OCI-LY3 (cell line): ENCODE measurements at regions not wholly inside any gene's neighbourhood (a gene's known extent, or its start where the extent isn't known, plus 50 kb on each side); places are given as distances from the start of the nearest gene placed in this dataset.
A peak's percentile ranks its signal among the peaks of the same experiment; 100 is the strongest.

Experiments
- H2AFZ ChIP-seq: fragments of 200-600, 300-600 bp; shearing (Covaris generic); 2 replicates; pipeline ENCODE4 v1.6.0; 2014; ENCODE audit warnings: antibody characterized with exemption, low read depth, low read length
- H3K27ac ChIP-seq: fragments of 200-600, 300-600 bp; sonication (generic); 2 replicates; pipeline ENCODE4 v1.5.1; 2014; ENCODE audit warnings: mild to moderate bottlenecking, low read length, moderate library complexity, mixed read lengths
- H3K27me3 ChIP-seq: fragments of 200-600, 300-600 bp; sonication (generic); 2 replicates; pipeline ENCODE4 v1.6.1; 2014; ENCODE audit warnings: low read depth, low read length, mixed read lengths
- H3K36me3 ChIP-seq: fragments of 200-600, 300-600 bp; sonication (generic); replicated peaks from 2 replicates; pipeline ENCODE3; 2014; ENCODE audit warnings: low read depth, low read length, mixed read lengths
- H3K4me1 ChIP-seq: fragments of 300-600, 200-600 bp; sonication (generic); 2 replicates; pipeline ENCODE4 v1.6.1; 2014; ENCODE audit warnings: low read length, mixed read lengths
- H3K4me2 ChIP-seq: fragments of 200-600, 300-600 bp; sonication (generic); 2 replicates; pipeline ENCODE4 v1.6.1; 2014; ENCODE audit warnings: low read length, mixed read lengths
- H3K4me3 ChIP-seq: fragments of 300-600, 200-600 bp; sonication (generic); 2 replicates; pipeline ENCODE4 v1.5.1; 2014; ENCODE audit warnings: antibody characterized with exemption, mild to moderate bottlenecking, low read length, moderate library complexity
- H3K79me2 ChIP-seq: fragments of 300-600, 200-600 bp; shearing (Covaris generic); 2 replicates; pipeline ENCODE4 v1.6.1; 2014; ENCODE audit warnings: mild to moderate bottlenecking, low read length, mixed read lengths
- H3K9ac ChIP-seq: fragments of 300-600, 200-600 bp; shearing (Covaris generic); 2 replicates; pipeline ENCODE4 v1.6.0; 2014; ENCODE audit warnings: mild to moderate bottlenecking, low read length, moderate library complexity
- H3K9me3 ChIP-seq: fragments of 200-600, 300-600 bp; shearing (Covaris generic); 2 replicates; pipeline ENCODE4 v1.6.1; 2014; ENCODE audit warnings: low read length, mixed read lengths; ENCODE audit not compliant: insufficient read depth
- H4K20me1 ChIP-seq: fragments of 200-600, 300-600 bp; sonication (generic); 2 replicates; pipeline ENCODE4 v1.6.1; 2016; ENCODE audit warnings: low read length, mixed read lengths; ENCODE audit not compliant: insufficient read depth
- EZH2phosphoT487 ChIP-seq: fragments of 200-600 bp; shearing (Covaris generic); IDR thresholded peaks from 2 replicates; pipeline ENCODE4 v1.6.1; 2018; ENCODE audit warnings: antibody characterized with exemption, mixed run types, low read depth
- TF ChIP-seq, protein P1 (sequence below): fragments of 200-600, 300-600 bp; sonication (generic); IDR thresholded peaks from 2 replicates; pipeline ENCODE4 v1.5.1; 2014; ENCODE audit warnings: antibody characterized with exemption, low read length, low read depth

GRCh38 chr1:82343381-82343780 is 542.6 kb downstream of the ADGRL2 start:
- peaks cover 8% of the 10 kb centered on the region for H3K4me1 ChIP-seq
- no peak overlapping the region for H3K9ac ChIP-seq
- no peaks in the 10 kb centered on the region for H4K20me1 ChIP-seq
- no peaks in the 10 kb centered on the region for H3K9me3 ChIP-seq
- no peaks in the 10 kb centered on the region for H3K27me3 ChIP-seq
- no peak overlapping the region for H2AFZ ChIP-seq
- H3K27ac ChIP-seq: no peak overlapping the region
- TF ChIP-seq EZH2phosphoT487: no peak
- TF ChIP-seq, protein P1, sequence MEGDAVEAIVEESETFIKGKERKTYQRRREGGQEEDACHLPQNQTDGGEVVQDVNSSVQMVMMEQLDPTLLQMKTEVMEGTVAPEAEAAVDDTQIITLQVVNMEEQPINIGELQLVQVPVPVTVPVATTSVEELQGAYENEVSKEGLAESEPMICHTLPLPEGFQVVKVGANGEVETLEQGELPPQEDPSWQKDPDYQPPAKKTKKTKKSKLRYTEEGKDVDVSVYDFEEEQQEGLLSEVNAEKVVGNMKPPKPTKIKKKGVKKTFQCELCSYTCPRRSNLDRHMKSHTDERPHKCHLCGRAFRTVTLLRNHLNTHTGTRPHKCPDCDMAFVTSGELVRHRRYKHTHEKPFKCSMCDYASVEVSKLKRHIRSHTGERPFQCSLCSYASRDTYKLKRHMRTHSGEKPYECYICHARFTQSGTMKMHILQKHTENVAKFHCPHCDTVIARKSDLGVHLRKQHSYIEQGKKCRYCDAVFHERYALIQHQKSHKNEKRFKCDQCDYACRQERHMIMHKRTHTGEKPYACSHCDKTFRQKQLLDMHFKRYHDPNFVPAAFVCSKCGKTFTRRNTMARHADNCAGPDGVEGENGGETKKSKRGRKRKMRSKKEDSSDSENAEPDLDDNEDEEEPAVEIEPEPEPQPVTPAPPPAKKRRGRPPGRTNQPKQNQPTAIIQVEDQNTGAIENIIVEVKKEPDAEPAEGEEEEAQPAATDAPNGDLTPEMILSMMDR: no peak
- no peak overlapping the region for H3K4me3 ChIP-seq
- no peak overlapping the region for H3K4me2 ChIP-seq
- no peaks in the 10 kb centered on the region for H3K36me3 ChIP-seq
- H3K79me2 ChIP-seq: no peaks in the 10 kb centered on the region

GRCh38 chr1:82337635-82338034 is 536.9 kb downstream of the ADGRL2 start:
- Histone ChIP-seq H3K36me3 (no peaks in the 10 kb centered on the region), H3K79me2 (no peaks in the 10 kb centered on the region), H3K27ac (no peak overlapping the region), H3K4me1 (peaks cover 28% of the 10 kb centered on the region), H3K9me3 (no peaks in the 10 kb centered on the region), H2AFZ (no peak overlapping the region), H4K20me1 (no peaks in the 10 kb centered on the region), H3K4me2 (peak overlapping the region; percentile 33), H3K4me3 (no peak overlapping the region), H3K27me3 (no peaks in the 10 kb centered on the region), H3K9ac (no peak overlapping the region)
- TF ChIP-seq EZH2phosphoT487: no peak
- TF ChIP-seq, protein P1: no peak

DNA sequence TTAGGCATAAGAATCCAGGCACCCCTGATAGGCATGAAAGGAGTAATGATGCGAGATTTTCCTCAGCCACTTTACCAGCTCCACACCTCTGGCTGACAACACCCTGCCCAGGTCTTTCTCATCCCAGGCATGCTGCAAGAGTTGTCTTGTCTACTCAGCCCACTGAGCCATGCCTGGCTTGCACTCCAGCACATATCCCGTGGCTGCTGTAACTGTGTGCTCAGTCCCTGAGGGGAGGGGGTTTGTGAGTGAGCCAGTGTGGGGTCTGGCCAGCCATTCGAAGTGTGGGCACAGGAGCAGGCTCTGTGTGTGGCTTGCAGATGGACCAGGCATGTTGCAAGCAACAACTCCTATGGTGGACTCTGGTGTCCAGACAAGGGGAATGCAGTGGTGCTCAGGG is 529.6 kb downstream of the ADGRL2 start:
- Histone ChIP-seq H3K27ac (no peak overlapping the region), H3K4me3 (no peak overlapping the region), H2AFZ (no peak overlapping the region), H3K36me3 (no peaks in the 10 kb centered on the region), H3K9ac (no peak overlapping the region), H3K4me1 (no peaks in the 10 kb centered on the region), H3K9me3 (no peaks in the 10 kb centered on the region), H4K20me1 (no peaks in the 10 kb centered on the region), H3K4me2 (no peak overlapping the region), H3K27me3 (no peaks in the 10 kb centered on the region), H3K79me2 (no peaks in the 10 kb centered on the region)
- TF ChIP-seq EZH2phosphoT487: no peak
- TF ChIP-seq, protein P1: no peak

GRCh38 chr1:82329226-82329625 is 528.5 kb downstream of the ADGRL2 start:
- Histone ChIP-seq H3K79me2 (no peaks in the 10 kb centered on the region), H3K36me3 (no peaks in the 10 kb centered on the region), H2AFZ (no peak overlapping the region), H3K4me2 (no peak overlapping the region), H3K27me3 (no peaks in the 10 kb centered on the region), H3K4me3 (no peak overlapping the region), H3K9me3 (no peaks in the 10 kb centered on the region), H3K4me1 (no peaks in the 10 kb centered on the region), H3K9ac (no peak overlapping the region), H4K20me1 (no peaks in the 10 kb centered on the region), H3K27ac (no peak overlapping the region)
- TF ChIP-seq, protein P1: no peak
- TF ChIP-seq EZH2phosphoT487: no peak
